ENCODE measurements at regions not wholly inside any gene's neighbourhood (a gene's known extent, or its start where the extent isn't known, plus 50 kb on each side); places are given as distances from the start of the nearest gene placed in this dataset.

DNA sequence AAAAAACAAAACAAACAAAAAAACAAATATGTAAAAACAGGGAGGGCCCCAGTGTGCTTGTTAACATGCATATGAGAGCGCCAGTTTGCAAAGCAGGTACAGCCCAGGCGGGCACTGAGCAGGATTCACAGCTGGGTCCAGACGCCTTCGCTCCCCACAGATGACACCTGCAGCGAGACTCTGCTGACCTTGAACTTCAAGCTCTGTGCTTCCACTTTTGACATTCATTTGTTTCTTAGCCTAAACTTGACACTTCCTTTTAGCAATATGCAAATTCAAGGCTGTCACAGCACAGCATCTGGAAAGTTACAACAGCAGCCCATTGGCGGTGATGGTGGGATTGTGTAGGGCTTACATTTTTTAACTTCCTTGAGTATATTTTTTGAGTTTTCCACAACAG lies 88.8 kb upstream of the TNS3 start:
- TF ChIP-seq, protein P1, sequence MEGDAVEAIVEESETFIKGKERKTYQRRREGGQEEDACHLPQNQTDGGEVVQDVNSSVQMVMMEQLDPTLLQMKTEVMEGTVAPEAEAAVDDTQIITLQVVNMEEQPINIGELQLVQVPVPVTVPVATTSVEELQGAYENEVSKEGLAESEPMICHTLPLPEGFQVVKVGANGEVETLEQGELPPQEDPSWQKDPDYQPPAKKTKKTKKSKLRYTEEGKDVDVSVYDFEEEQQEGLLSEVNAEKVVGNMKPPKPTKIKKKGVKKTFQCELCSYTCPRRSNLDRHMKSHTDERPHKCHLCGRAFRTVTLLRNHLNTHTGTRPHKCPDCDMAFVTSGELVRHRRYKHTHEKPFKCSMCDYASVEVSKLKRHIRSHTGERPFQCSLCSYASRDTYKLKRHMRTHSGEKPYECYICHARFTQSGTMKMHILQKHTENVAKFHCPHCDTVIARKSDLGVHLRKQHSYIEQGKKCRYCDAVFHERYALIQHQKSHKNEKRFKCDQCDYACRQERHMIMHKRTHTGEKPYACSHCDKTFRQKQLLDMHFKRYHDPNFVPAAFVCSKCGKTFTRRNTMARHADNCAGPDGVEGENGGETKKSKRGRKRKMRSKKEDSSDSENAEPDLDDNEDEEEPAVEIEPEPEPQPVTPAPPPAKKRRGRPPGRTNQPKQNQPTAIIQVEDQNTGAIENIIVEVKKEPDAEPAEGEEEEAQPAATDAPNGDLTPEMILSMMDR (IDR thresholded peaks at IDR 0.05), result no peak
- no peak for TF ChIP-seq POLR2A (IDR thresholded peaks at IDR 0.05)
